HG03095 (cell line): ENCODE measurements at regions not wholly inside any gene's neighbourhood (a gene's known extent, or its start where the extent isn't known, plus 50 kb on each side); places are given as distances from the start of the nearest gene placed in this dataset.

Experiments
- ATAC-seq: cut with Tn5 transposase; IDR thresholded peaks from one replicate; pipeline ENCODE4 v1.9.1; 2021; ENCODE audit warnings: moderate library complexity; ENCODE audit not compliant: unreplicated experiment

DNA sequence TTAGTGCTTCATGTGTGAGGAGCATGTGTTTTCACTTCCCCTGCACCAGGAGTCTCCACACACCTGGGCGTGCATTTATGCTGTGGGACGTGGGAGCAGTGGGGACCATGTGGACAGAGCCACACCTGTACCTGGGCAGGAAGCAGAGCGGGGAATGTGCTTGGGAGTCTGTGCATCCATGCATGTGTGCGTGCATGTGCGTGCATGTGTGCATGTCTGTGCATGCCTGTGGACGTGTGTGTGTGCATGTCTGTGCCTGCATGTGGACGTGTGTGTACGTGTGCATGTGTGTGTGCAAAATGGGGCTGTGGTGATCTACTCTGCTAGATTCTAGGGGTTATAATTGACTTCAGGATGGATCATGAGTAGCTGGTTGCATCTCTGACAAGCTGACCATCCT, 224.0 kb upstream of the GMDS start:
- ATAC-seq, result no peak

DNA sequence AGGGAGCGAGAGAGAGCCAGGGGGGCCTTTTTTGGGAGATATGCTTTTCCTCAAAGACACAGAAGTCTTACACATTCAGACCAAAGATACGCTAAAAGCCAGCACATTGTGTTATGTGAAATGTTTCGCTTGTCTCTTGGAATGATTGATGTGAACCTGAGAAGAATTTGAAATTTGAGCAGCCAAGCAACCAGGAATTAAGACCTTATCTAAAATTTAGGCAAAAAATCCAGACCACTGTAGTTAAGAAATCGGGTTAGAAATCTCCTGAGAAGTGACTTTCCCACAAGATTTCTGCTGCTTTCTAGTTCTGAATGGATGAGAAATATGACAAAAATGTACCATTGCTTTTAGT, 223.2 kb upstream of the GMDS start:
- ATAC-seq, result no peak

DNA sequence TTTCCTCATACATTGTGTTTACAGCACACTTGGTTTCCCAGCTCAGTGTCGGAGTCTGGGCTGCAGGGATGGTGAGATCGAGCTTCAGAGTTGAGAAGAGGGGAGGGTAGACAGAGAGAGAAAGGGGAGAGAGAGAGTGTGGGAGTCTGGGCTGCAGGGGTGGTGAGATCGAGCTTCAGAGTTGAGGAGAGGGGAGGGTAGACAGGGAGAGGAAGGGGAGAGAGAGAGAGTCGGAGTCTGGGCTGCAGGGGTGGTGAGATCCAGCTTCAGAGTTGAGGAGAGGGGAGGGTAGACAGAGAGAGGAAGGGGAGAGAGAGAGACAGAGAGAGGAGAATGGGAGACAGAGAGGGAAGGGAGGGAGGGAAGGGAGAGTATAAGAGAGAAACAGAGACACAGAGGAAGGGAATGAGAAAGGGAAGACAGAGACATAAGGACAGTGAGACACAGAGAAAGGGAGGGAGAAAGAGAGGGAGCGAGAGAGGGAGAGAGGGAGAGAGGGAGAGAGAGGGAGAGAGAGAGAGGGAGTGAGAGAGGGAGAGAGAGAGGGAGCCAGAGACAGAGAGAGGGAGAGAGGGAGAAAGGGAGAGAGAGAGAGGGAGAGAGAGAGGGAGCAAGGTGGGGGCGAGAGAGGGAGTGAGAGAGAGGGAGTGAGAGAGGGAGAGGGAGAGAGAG, 222.7 kb upstream of the GMDS start:
- no peak for ATAC-seq

DNA sequence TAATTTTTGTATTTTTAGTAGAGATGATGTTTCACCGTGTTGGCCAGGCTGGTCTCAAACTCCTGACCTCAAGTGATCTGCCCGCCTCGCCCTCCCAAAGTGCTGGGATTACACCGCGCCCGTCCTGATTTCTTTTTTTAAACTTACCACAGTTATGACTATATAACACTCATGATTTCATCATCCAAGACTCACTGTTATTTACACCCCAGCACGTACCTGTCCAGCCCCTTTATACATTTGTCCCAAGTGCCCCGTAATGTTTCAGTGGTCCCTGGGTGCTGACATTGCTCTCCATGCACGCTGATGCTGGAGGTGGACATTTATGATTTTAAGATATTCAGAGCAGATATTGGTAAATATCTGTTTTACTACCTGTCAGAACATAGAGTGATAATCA, 219.9 kb upstream of the GMDS start:
- no peak for ATAC-seq

DNA sequence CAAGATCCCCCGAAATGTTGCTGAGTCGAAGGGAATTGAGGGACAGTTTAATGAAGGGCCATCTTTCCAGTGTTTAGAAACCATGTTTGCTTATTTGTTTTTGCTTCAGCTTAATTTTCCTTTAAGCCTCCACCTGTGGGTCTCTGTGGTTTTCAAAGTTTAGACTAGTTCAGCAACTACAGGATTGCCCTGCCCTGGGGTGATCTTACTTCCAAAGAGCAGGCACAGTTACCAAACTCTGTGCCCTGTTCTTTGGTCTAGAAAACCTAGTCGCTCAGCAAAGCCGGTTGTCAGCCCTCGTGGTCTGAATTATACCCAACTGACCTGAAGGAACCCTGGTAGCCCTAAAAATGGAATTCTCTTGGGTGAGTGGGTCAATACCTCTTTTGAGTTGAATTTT, 219.2 kb upstream of the GMDS start:
- no peak for ATAC-seq

DNA sequence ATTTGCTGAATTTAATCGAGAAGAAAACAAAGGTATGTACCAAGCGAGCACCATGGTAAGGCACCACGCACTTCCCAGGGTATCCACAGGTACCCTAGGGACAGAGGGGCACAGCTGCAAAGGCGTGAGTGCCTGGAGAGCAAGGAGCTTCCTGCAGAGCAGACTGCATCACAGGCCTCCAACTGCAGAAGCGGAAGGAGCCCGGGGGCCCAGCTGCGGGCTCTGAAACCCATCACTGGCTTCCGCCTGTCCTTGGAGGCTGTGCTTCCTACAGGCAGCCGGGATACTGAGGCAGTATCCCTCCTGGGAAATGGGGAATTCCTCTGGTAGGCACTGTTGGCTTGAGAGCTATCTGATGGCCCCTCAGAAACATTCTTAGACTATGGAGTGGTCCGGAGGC, 217.4 kb upstream of the GMDS start:
- no peak for ATAC-seq

DNA sequence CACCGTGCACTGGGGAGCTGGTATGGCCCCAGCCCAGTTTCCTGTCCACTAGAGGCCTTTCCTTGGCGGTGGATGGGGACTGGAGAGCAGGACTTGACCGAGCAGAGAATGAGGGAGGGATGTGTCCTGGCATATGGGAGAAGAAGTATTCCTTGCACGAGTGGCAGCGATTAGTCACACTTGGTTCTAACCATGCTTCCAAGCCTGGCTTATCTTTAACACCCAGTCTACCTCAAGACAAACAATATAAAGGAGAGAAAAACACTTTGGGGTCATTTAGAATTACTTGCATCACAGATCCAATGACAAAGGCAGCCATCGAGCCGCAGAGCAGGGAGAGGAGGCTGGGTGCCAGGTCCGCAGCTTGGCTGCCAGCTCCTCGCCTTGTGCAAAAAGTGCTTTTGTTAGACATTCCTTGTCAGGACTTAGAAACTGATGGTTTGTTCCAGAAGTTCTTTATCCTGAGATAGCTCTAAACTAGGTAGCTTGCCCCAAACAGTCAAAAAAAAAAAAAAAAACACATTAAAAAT, 214.9 kb upstream of the GMDS start:
- ATAC-seq, result no peak

DNA sequence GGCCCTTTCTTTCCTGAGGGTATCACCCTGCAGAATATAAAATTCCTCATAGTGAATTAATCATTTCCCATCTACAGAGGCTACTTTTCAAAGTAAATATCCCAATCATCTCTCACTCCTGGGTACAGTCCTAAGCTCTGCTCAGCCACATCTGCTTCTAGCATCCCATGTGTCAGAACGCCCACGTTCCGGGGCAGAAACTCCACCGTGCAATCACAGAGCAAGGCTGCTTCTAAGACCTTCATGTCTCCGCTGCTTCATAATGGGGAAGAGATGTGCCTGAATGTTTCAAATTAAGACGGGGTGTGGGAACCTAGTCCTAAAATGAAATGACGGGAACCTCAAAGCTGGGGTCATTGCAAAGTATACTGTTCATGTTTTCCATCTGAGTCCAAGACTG, 208.8 kb upstream of the GMDS start:
- no peak for ATAC-seq

DNA sequence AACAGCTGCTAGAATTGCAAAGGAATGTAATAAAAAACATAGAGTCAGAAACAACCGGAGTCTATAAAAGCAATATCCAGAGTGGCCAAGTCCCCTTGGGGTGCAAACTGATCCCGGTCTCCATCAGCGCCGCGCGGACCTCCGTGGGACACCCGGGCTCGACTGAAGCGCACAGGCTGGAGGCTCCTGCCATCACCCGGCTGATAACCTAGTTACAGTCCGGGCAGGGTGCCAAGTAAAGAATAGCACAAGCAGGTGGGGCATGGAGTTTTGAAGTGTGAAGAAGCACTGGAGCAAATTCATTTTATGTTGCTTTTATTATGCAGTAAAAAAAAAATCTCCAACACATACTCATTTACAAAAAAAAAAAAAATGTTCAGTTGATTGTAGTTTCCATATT, 205.1 kb upstream of the GMDS start:
- ATAC-seq, result no peak

DNA sequence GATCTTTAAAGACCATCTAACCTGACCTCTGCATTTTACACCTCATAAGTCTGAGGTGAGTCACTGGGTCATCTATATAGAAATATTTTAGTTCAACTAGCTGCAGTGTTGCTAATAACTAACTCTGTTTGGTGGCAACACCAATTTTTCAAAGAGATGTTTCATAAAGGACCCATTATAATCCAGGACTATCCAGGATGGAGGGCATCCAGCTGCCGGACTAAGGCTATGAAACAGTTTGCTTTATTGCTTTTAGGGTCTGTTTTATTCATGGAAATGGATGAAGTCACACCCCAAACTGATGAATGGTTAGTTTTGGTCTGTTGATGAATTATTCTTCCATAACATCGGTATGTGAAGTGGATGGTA, 204.2 kb upstream of the GMDS start:
- ATAC-seq, result no peak

DNA sequence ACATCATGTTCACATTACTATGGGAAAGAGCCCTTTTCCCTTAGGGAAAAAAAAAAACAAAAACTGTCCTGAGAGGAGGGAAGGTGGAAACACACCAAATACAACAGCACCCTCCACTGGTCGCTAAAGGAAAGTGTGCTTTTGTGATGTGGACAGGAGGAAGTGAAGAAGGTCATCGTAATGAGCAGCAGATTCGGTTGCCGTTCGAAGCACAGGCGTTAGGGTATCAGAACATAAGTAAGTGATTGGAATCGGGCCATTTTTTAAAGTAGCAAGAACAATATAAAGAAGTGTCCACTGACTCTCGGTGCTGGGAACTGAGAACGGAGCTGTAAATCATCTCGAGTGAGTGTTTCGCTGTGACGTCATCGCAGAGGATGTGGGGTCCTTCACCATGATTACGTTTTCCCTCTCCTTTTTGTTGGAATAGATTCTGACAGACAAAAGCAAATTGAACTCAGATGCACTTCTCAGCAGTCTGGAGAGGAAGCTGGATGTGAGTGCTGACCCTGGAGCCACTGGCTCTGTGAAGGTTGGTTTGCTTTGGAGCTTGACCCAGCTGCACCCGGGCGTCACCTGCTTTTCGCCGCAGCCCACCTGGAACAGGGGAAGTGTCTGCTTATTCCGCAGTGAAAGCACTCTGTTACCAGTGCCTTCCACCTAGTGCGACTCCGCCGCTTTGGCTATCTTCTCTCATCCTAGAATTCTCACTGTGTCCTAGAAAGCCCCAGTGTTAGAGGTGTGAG, 203.6 kb upstream of the GMDS start:
- no peak for ATAC-seq

DNA sequence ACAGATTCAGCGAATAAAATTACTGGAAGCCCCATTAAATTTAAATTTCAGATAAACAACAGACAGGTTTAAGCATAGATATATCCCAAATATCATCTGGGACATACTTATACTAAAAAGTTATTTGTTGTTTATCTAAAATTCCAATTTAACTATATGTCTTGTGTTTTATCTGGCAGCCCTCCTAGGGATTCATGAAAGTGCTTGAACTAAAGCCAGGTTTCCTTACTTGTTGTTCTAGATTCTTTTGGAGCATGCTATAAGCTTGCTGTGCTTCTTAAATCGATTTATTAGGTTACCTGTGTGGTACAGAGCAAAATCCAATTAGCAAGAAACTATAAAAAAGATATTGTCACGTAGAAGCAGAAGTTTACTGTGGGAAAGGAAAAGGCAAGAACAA, 202.5 kb upstream of the GMDS start:
- no peak for ATAC-seq

DNA sequence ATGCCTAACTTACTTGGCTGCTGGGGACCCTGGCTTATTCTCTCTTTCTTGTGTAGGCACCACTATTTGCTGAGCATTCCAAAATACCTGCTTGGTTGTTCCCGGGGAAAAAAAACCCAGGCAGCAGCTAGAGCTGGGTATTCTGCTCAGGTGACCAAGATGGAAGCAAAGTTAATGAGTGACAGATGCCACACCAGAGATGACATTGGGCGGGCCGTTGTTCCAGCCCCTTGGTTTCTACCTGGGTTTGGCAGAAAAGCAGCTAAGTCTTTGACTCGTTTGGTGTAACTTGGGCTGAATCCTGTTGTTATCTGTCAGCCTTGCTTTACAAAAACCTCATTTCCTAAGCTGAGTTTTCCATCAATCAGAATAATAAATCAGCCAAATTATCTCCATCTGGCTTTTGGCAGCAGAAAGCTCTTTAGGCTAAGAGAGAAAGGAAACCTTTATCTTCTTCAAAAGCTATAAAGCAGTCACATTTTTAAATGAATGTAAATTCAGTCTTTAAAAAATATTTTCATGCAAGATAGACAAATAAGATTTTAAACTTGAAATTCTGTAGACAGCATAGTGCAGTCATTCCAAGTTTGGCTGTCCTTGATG, 202.0 kb upstream of the GMDS start:
- no peak for ATAC-seq

DNA sequence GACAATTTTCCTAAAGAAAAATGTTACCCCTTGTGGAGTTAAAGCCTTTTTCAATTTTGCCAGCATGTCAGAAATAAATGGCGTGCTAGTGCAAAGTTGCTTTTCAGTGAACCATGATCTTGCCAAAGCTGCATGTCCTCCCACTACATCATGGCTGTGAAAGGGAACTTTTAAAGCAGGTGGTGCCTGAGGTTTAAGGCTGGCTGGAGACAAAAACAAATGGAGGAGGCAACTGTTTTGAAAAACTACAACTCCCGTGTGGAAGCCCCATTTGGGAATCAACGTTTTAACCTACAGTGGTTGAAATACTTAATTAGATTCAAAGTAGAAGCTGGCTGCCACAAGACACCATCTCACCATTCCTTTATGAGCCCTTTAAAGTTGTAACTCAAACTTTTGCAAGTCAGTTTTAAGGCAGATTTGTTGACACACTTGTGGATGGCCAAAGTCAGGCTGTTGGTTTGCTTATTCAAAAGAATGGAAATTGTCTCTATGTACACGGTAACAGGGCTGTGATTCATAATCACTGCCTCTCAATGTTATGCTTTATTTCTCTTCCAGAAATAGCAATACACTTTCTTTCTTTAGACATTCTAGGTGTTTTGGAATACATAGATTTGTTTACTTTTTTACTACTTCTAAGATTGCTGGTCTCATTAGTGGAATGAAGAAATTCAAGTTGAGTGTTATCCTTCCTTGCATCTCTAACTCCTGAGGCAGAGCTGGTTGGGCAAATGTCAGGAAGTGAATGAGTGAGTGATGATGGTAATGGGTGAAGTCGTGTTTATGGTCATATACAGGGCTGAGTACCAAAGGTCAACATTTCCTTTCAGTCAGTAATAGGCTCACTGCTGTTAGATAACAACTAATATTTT, 196.4 kb upstream of the GMDS start:
- no peak for ATAC-seq

DNA sequence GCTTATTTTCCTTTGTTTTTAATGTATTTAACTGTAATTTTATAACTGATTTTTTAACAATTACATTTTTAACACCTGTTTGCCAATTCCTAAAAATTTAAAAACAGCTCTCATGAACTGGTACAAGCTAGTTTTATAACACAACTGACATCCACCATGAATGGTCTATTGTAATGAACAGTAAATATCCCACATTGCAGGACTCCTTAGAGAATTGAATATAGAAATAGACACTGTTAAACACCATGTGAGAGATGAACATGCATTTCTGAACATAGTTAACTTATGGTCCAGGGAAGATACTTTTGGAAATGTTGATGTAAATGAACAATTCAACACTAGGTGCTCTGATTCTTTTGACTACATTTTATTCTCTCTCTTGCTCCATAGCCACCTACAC, 195.1 kb upstream of the GMDS start:
- ATAC-seq, result no peak

DNA sequence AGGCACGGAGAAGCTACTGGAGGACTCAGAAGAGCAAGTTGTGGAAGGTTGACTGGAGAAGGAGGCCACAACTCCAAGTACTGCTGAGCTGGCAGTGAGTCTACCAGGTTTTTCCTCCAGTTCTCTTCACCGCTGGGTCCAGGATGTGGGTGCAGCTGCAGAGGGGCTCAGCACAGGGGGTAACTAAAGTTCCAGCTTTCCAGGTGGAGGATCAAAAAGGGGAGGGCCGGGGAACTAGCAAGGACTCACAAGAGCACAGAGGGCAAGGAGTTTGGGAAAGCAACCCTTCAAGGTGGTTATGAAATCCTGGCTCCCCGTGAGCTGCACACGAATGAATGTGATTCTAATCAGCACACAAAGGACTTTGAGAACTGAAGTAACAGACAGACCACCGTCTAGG, 194.2 kb upstream of the GMDS start:
- ATAC-seq, result no peak

DNA sequence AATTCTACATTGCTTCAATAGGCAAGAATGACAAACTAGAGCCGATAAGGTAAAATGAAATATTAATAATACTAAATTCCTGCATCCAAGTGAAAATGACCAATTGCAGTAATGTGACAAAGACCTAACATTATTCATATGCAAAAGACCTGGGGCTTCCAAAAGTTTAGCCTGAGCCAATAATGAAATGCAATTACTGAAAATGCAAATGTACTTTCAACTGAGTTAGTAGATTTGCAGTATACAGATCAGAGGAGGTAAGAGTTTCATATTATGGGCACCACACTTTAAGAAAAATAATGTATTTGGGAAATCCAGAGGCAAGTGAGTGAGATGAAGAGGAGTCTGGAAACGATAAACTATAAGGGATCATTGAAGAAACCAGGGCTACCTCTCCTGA, 193.7 kb upstream of the GMDS start:
- no peak for ATAC-seq

DNA sequence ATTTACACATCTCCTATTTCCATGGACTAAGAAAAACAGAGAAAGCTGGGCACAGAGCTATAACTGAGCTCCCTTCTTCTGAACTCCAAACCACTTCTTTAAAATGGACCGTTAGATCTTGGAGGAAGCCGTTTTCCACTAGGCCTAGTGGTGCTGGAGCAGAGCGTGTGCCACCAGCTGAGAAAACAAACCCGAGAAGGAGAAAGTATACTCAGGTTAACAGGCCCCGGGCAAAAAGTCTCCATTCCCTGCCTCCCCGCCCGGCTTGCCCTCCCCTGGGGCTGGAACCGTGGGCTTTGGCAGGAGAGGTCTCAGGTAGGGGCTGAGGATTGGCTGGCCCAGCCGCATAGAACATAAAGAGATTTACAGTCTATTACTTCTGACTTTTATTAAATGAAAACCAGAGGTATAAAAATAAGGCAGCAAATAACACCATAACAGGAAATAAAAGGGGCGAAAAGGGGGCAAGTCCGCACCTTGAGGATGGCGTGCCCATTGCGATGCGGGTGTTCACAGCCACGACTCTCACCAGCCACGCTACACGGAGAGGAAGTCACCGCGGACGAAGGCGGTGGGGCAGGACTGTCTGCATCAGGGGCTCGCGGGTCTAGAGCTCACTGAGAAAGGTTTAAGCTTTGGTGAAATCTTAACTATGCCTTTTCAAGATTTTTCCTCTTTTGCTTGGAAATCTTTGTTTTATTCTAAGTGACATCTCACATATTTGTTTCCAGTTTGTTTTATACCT, 191.2 kb upstream of the GMDS start:
- no peak for ATAC-seq

DNA sequence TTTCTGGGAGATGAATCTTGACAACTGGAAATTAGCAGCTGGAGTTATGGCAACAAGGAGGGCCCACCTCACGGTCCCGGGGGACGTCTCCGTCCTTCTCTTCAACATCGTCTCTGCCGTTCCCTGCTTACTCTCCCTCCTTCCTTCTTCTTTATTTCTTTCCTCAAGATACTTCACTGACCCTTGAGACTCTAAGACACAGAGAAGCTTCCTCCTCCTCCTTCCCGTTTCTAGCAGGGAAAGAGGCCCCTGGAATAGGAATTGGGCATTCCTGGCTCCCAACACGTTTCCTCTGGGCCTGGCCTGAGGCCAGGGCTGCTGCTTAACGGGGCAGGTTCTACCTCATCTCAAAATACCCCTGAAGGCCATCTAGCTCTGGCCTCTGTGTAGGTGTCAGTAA, 189.9 kb upstream of the GMDS start:
- no peak for ATAC-seq

DNA sequence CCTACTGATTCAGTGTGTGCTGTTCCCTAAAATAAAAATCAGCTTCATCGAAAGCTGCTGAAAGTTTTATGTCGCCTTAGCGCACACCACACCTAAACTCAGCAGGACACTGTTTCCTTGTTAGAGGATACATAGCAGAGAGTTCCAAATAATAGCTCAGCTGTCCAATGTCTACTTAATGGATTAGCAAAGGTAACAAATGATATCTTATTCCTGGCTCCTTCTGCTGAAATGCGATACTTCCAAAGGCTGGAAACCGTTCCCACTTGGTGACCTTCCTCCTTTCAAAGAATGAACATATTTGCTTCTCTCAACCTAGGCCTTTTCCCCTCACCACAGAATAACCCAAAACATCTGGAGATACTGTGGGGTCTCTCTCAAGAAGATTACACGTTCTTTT, 189.5 kb upstream of the GMDS start:
- ATAC-seq, result no peak

DNA sequence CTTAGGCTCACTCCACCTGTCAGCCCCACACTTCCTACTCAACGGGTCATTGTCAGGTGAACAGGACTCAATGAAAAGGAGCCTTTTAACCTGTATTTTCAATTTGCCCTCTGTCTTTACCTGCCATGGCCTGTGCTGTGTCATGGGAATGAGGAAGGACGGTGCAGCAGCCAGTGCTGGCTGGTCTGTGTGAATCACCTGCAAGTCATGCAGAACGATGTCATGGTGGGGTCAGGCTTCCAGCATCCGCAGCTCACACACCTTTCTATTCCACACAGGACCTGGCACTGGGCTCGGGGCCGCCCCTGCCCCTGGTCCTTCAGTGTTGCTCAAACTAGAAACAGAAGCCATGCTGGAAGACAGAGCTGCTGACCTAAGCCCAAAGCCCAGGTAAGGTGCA, 188.7 kb upstream of the GMDS start:
- ATAC-seq, result no peak
